ENCODE measurements at regions not wholly inside any gene's neighbourhood (a gene's known extent, or its start where the extent isn't known, plus 50 kb on each side); places are given as distances from the start of the nearest gene placed in this dataset.

DNA sequence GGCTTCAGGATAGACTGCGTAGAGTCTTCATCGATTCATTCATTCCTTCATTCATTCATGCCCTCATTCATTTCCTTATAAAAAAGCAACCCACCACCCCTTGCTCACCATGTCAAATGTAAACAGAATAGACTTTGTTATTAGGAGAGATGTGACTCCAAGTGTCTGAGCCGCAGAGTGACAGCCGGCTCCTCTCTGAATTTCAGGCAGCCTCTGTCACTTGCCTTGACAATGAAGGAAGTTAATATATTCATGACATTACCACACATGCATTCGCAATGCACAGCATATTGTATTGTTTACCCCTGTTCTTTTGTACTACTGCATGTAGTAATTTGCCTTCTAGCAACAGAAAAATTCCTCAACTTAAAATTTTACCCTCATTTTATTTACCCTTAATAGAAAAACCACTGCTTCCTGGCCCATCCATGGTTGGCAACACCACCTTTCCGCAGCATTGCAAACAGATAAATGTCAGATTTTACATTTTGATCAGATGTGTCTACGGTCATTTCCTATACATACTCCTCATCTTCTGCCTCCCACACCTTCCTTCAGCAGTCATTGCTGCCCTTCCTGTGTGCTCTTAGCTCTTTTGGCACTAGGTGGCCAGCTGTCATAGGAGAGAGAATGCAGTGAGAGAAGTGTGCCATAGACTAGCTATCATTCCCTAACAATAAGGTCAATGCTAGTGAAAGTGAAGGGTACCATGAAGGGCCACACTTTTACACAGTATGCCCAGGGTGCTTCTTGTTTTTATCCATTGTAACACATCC lies 1090.8 kb downstream of the BCL11A start:
- TF ChIP-seq, protein P1, sequence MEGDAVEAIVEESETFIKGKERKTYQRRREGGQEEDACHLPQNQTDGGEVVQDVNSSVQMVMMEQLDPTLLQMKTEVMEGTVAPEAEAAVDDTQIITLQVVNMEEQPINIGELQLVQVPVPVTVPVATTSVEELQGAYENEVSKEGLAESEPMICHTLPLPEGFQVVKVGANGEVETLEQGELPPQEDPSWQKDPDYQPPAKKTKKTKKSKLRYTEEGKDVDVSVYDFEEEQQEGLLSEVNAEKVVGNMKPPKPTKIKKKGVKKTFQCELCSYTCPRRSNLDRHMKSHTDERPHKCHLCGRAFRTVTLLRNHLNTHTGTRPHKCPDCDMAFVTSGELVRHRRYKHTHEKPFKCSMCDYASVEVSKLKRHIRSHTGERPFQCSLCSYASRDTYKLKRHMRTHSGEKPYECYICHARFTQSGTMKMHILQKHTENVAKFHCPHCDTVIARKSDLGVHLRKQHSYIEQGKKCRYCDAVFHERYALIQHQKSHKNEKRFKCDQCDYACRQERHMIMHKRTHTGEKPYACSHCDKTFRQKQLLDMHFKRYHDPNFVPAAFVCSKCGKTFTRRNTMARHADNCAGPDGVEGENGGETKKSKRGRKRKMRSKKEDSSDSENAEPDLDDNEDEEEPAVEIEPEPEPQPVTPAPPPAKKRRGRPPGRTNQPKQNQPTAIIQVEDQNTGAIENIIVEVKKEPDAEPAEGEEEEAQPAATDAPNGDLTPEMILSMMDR (IDR thresholded peaks at IDR 0.05), result no peak
- TF ChIP-seq POLR2A (IDR thresholded peaks at IDR 0.05), result no peak
